Neural progenitor cell (in vitro differentiated cells): ENCODE measurements at regions not wholly inside any gene's neighbourhood (a gene's known extent, or its start where the extent isn't known, plus 50 kb on each side); places are given as distances from the start of the nearest gene placed in this dataset.
A peak's percentile ranks its signal among the peaks of the same experiment; 100 is the strongest.

ENCODE experiments used
- DNase-seq: peaks from one replicate; pipeline ENCODE4 v3.0.0-alpha.2; 2016; ENCODE audit warnings: low spot score
- H2AFZ ChIP-seq: fragments of 200-600 bp; sonication (generic); replicated peaks from 2 replicates; pipeline ENCODE4 v1.6.1; 2016; ENCODE audit warnings: antibody characterized with exemption
- H3F3A ChIP-seq: fragments of 200-600 bp; sonication (generic); 2 replicates; pipeline ENCODE4 v1.6.1; 2016; ENCODE audit warnings: antibody characterized with exemption, low read depth
- H3K27ac ChIP-seq: fragments of 200-600 bp; sonication (generic); 2 replicates; pipeline ENCODE4 v1.5.1; 2016; ENCODE audit warnings: mild to moderate bottlenecking
- H3K27me3 ChIP-seq: fragments of 200-600 bp; sonication (generic); 2 replicates; pipeline ENCODE4 v1.6.1; 2016; ENCODE audit warnings: mild to moderate bottlenecking, moderate library complexity
- H3K36me3 ChIP-seq: fragments of 200-600 bp; sonication (generic); 2 replicates; pipeline ENCODE4 v1.5.1; 2016
- H3K4me1 ChIP-seq: fragments of 200-600 bp; sonication (generic); 2 replicates; pipeline ENCODE4 v1.6.1; 2016; ENCODE audit warnings: mixed run types
- H3K4me2 ChIP-seq: fragments of 200-600 bp; sonication (generic); 2 replicates; pipeline ENCODE4 v1.6.1; 2016
- H3K4me3 ChIP-seq: fragments of 200-600 bp; sonication (generic); 2 replicates; pipeline ENCODE4 v1.5.1; 2016
- H3K79me2 ChIP-seq: fragments of 200-600 bp; sonication (generic); 2 replicates; pipeline ENCODE4 v1.6.1; 2016; ENCODE audit warnings: low read depth
- H3K9ac ChIP-seq: fragments of 200-600 bp; sonication (generic); 2 replicates; pipeline ENCODE4 v1.6.1; 2016
- H3K9me3 ChIP-seq: fragments of 200-600 bp; sonication (generic); 2 replicates; pipeline ENCODE4 v1.5.1; 2016; ENCODE audit warnings: low read depth
- H4K20me1 ChIP-seq: fragments of 200-600 bp; sonication (generic); 2 replicates; pipeline ENCODE4 v1.6.1; 2016; ENCODE audit warnings: low read depth
- H3K27ac Mint-ChIP-seq: 3 replicates; pipeline ENCODE4 v1.8.0; 2021; ENCODE audit warnings: mixed read lengths
- H3K27me3 Mint-ChIP-seq: 2 replicates; pipeline ENCODE4 v1.8.0; 2022; ENCODE audit warnings: low read depth, mild to moderate bottlenecking, inconsistent platforms, moderate library complexity, mixed read lengths; ENCODE audit not compliant: insufficient read depth
- H3K36me3 Mint-ChIP-seq: 3 replicates; pipeline ENCODE4 v1.8.0; 2021; ENCODE audit warnings: mixed read lengths
- H3K4me1 Mint-ChIP-seq: 3 replicates; pipeline ENCODE4 v1.8.0; 2021; ENCODE audit warnings: mixed read lengths
- H3K4me3 Mint-ChIP-seq: 3 replicates; pipeline ENCODE4 v1.8.0; 2021; ENCODE audit warnings: mild to moderate bottlenecking, moderate library complexity, mixed read lengths
- H3K9me3 Mint-ChIP-seq: 3 replicates; pipeline ENCODE4 v1.8.0; 2020; ENCODE audit warnings: mixed read lengths
- EZH2 ChIP-seq: fragments of 200-600 bp; sonication (generic); IDR thresholded peaks from 2 replicates; pipeline ENCODE4 v1.6.1; 2017; ENCODE audit warnings: antibody characterized with exemption, mild to moderate bottlenecking, moderate library complexity
- EZH2phosphoT487 ChIP-seq: fragments of 200-600 bp; sonication (generic); IDR thresholded peaks from 2 replicates; pipeline ENCODE4 v1.6.1; 2017; ENCODE audit warnings: antibody characterized with exemption
- TF ChIP-seq, protein P1 (sequence below): fragments of 200-600 bp; sonication (generic); IDR thresholded peaks from 2 replicates; pipeline ENCODE4 v1.5.1; 2017; ENCODE audit warnings: antibody characterized with exemption, mild to moderate bottlenecking

DNA sequence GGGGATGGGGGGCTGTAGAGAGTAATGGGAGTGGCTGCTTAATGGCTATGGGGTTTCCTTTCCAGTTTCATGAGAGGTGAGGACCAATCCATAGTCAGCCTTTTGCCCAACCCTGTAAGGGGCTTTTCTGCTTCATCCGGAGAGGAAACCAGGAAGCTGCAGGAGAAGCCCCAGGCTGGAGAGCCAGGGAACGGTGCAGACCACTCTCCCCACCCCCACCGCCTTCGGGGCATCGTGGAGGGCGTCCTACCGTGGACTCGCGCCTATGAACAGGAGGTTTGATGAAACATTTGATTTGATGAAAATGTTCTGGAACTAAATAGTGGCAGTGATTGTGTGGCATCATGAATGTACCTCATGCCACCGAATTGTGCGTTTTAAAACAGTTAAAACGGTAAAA lies 204.3 kb upstream of the DIO3 start:
- H3K9me3 ChIP-seq: peaks cover 7% of the 10 kb centered on the region
- no peak for TF ChIP-seq EZH2
- TF ChIP-seq EZH2phosphoT487: no peak
- TF ChIP-seq, protein P1, sequence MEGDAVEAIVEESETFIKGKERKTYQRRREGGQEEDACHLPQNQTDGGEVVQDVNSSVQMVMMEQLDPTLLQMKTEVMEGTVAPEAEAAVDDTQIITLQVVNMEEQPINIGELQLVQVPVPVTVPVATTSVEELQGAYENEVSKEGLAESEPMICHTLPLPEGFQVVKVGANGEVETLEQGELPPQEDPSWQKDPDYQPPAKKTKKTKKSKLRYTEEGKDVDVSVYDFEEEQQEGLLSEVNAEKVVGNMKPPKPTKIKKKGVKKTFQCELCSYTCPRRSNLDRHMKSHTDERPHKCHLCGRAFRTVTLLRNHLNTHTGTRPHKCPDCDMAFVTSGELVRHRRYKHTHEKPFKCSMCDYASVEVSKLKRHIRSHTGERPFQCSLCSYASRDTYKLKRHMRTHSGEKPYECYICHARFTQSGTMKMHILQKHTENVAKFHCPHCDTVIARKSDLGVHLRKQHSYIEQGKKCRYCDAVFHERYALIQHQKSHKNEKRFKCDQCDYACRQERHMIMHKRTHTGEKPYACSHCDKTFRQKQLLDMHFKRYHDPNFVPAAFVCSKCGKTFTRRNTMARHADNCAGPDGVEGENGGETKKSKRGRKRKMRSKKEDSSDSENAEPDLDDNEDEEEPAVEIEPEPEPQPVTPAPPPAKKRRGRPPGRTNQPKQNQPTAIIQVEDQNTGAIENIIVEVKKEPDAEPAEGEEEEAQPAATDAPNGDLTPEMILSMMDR: no peak
- H3K9me3 Mint-ChIP-seq: peaks cover 39% of the 10 kb centered on the region

DNA sequence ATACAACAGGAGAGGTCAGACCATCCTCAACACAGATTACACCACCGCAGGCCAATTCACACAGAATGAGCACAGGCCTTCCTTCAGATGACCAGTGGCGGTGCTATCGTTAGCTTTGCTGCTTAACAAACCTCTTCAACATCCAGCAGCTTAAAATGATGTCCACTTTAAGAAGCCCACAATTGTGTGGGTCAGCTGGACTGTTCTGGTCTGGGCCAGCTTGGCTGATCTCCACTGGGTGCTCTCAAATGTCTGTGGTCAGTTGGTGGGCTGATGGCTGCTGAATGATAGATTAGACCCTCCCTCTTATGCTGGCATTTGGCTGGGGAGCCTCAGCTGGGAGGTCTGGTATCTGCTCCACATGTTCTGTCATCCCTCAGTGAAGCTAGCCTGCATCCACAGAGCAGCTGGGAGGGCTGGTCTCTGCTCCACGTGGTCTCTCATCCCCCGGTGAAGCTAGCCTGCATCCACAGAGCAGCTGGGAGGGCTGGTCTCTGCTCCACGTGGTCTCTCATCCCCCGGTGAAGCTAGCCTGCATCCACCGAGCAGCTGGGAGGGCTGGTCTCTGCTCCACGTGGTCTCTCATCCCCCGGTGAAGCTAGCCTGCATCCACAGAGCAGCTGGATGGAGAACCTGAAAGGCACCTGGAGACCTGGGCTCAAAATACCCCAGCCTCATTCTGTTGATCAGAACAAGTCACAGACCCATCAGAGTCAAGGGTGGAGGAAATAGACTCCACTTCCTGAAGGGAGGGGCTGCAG lies 203.6 kb upstream of the DIO3 start:
- no peak overlapping the region for H3K4me3 ChIP-seq
- H3K36me3 ChIP-seq: no peaks in the 10 kb centered on the region
- peaks cover 7% of the 10 kb centered on the region for H3K9me3 ChIP-seq
- peaks cover 15% of the 10 kb centered on the region for H3K4me1 ChIP-seq
- Mint-ChIP-seq H3K36me3 (peaks cover 3% of the 10 kb centered on the region), H3K4me1 (peaks cover 24% of the 10 kb centered on the region), H3K9me3 (peaks cover 38% of the 10 kb centered on the region), H3K4me3 (no peak overlapping the region), H3K27me3 (peaks cover 11% of the 10 kb centered on the region), H3K27ac (no peak overlapping the region)
- no peak overlapping the region for H3K4me2 ChIP-seq
- no peak for DNase-seq
- H4K20me1 ChIP-seq: no peaks in the 10 kb centered on the region
- H2AFZ ChIP-seq: no peak overlapping the region
- H3K9ac ChIP-seq: no peak overlapping the region
- H3K79me2 ChIP-seq: no peaks in the 10 kb centered on the region
- TF ChIP-seq EZH2: no peak
- TF ChIP-seq, protein P1: no peak
- no peak for TF ChIP-seq EZH2phosphoT487
- no peaks in the 10 kb centered on the region for H3K27me3 ChIP-seq
- H3K27ac ChIP-seq: no peak overlapping the region
- no peaks in the 10 kb centered on the region for H3F3A ChIP-seq

More for the DNA sequence above, 204.3 kb upstream of the DIO3 start:
- H3K27me3 Mint-ChIP-seq: peaks cover 8% of the 10 kb centered on the region
- no peak overlapping the region for H2AFZ ChIP-seq
- peaks cover 24% of the 10 kb centered on the region for H3K4me1 Mint-ChIP-seq
- peaks cover 5% of the 10 kb centered on the region for H3K36me3 Mint-ChIP-seq
- H3K27ac Mint-ChIP-seq: no peak overlapping the region
- no peaks in the 10 kb centered on the region for H3K36me3 ChIP-seq
- H3F3A ChIP-seq: no peaks in the 10 kb centered on the region
- H3K4me3 Mint-ChIP-seq: no peak overlapping the region
- no peak overlapping the region for H3K4me2 ChIP-seq
- no peak overlapping the region for H3K27ac ChIP-seq
- H3K27me3 ChIP-seq: no peaks in the 10 kb centered on the region
- no peak overlapping the region for H3K9ac ChIP-seq
- no peak overlapping the region for H3K4me3 ChIP-seq
- no peak for DNase-seq
- peaks cover 15% of the 10 kb centered on the region for H3K4me1 ChIP-seq
- no peaks in the 10 kb centered on the region for H3K79me2 ChIP-seq
- no peaks in the 10 kb centered on the region for H4K20me1 ChIP-seq

DNA sequence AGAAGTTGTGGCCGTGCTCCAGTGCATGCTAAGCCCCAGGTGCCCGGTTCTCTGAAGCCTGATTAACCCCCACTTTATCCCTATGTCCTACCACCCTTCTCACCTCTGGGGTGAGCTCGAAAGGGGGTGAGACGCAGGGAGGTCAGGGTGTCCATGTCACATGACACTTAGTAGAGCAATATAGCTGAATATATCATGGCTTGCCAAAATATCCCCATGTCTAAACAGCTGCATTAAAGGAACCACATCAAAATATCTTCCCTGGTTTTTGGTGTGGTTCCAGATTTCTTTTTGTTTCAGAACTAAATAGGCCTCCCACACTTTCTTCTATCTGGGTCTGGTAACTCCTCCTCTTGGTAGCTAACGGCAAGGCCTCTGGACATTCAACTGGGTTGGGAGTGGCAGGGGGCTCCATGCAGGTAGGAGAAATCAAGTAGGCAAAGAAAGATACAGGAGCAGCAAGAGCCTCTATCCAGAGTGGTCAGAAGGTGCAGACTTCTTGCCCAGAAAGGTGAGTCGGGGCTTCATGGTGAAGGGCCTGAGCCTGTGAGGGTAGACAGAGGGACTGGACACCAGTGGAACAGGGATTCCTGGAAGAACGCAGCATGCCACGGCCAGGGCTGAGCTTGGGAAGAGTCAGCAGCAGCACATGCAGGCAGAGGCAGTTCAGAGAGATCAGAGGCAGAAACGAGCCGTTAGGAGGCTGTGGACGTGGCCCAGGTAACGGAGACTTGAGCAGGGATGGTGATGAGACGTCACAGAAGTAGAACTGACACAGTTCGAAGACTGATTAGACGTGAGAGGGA lies 202.8 kb upstream of the DIO3 start:
- Histone ChIP-seq H3F3A (no peaks in the 10 kb centered on the region), H3K9me3 (peaks cover 7% of the 10 kb centered on the region), H3K27me3 (no peaks in the 10 kb centered on the region), H2AFZ (no peak overlapping the region), H3K4me2 (no peak overlapping the region), H3K4me3 (no peak overlapping the region), H4K20me1 (no peaks in the 10 kb centered on the region), H3K9ac (no peak overlapping the region), H3K79me2 (no peaks in the 10 kb centered on the region), H3K27ac (no peak overlapping the region), H3K4me1 (peaks cover 15% of the 10 kb centered on the region), H3K36me3 (no peaks in the 10 kb centered on the region)
- Mint-ChIP-seq H3K27ac (peak overlapping the region; percentile 2), H3K4me3 (no peak overlapping the region), H3K36me3 (peaks cover 3% of the 10 kb centered on the region), H3K27me3 (peaks cover 15% of the 10 kb centered on the region), H3K9me3 (peaks cover 39% of the 10 kb centered on the region), H3K4me1 (peaks cover 29% of the 10 kb centered on the region)
- TF ChIP-seq, protein P1: no peak
- TF ChIP-seq EZH2phosphoT487: no peak
- TF ChIP-seq EZH2: no peak
- DNase-seq: no peak
